Left hindlimb (tissue), 1 donor: ENCODE measurements at regions not wholly inside any gene's neighbourhood (a gene's known extent, or its start where the extent isn't known, plus 50 kb on each side); places are given as distances from the start of the nearest gene placed in this dataset.
"Not testable (repeated sequence)": the region's sequence is repeated elsewhere in the genome, so short reads cannot be mapped to it uniquely, and the experiment has no call there.

Experiments
- DNase-seq: peaks from one replicate; pipeline ENCODE4 v3.0.0-alpha.2; 2018

GRCh38 chr2:66014450-66014849 is 420.5 kb upstream of the MEIS1 start:
- no peak for DNase-seq

DNA sequence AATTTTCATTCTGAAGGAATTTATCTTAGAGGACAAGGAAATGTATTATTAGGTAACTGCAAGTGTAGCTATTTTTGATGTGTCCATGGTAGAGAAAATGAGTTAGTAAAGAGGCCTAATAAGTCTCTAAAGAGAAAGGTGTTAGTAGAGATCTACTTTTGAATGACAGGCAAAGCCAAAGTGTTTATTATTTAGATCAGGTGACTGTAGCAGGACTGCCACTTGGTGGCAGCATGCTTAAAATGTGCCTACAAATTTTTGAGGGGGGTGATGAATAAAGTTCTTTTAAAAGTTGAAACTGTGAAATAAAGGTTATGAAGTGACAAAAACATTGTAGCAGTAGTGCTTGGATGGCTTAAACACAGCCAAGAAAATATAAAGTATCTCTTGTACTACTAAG is 421.5 kb upstream of the MEIS1 start:
- no peak for DNase-seq

DNA sequence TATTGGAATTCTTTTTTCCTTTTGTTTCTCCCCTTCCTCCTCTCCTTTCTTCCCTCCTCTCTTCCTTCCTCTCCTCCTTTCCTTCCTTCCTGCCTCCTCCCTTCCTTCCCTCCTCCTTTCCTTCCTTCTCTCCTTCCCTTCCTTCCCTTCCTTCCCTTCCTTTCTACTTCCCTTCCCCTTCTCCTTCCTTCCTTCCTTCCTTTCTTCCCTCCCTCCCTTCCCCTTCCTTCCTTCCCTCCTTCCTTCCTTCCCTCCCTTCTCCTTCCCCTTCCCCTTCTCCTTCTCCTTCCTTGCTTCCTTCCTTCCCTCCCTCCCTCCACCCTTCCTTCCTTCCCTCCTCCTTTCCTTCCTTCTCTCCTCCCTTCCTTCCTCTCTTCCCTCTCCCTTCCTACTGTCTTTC is 431.0 kb upstream of the MEIS1 start:
- no peak for DNase-seq

GRCh38 chr2:66001538-66001937 is 433.4 kb upstream of the MEIS1 start:
- no peak for DNase-seq

DNA sequence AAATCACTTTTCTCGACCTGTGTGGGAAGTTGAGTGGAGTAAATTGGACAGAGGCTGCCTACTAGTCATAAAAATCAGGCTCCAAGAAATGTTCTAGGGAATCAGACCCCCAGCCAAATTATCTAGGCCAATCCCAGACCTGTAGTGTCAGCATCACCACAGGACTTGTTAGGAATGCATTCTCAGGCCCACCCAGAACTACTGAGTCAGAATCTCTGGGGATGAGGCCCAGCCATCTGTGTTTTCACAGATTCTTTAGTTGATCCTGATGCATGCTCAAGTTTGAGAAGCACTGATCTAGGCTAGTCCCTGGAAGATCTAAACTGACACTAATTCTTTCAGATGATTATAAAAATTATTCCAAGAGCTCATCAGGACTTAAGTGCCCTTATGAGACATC is 434.0 kb upstream of the MEIS1 start:
- DNase-seq = no peak

GRCh38 chr2:65999796-66000195 is 435.1 kb upstream of the MEIS1 start:
- no peak for DNase-seq

- no peak for DNase-seq
Observed at GRCh38 chr2:65999103-65999502, 435.8 kb upstream of the MEIS1 start.

GRCh38 chr2:65997961-65998360 is 437.0 kb upstream of the MEIS1 start:
- DNase-seq = no peak

GRCh38 chr2:65992198-65992554 is 442.7 kb upstream of the MEIS1 start:
- no peak for DNase-seq

- peak; percentile 38 for DNase-seq
Observed at GRCh38 chr2:65991381-65992197, 443.3 kb upstream of the MEIS1 start.

DNA sequence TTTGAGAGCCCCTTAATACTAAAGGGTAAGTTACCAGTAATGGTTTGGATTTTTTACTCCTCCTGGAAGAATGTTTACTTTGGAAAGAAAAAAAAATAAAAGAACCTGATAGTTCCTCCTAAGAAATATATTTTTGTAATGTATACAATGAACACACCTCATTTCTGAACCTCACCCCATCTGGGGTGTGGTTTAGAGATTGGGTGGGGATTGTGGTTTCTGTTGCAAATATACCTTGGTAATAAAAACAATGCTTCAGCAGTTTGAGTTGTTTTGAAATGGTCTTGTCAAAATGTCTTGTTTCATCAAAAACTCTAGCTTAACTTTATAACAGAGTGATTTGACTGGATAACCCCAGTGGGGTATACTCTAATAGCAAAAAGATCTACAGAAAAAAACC is 448.9 kb upstream of the MEIS1 start:
- DNase-seq = no peak

DNA sequence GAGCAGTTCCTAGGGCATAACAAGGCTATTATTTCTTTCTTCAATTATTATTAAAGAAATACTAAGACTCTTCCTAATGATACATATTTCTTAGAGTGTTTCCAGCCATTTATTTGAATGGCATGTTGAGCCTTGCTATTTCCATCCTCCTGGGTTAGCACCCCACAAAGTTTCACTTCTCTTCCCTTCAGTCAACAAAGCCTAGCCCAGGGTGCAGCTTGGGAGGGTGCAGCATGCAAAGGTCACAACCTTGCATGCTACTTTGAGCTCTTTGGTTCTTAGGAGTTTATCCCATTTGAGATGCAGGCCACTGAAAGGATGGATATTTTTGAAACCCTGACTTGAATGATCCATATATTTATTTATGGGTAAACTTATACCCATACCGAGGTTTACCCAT is 454.4 kb upstream of the MEIS1 start:
- DNase-seq = no peak

DNA sequence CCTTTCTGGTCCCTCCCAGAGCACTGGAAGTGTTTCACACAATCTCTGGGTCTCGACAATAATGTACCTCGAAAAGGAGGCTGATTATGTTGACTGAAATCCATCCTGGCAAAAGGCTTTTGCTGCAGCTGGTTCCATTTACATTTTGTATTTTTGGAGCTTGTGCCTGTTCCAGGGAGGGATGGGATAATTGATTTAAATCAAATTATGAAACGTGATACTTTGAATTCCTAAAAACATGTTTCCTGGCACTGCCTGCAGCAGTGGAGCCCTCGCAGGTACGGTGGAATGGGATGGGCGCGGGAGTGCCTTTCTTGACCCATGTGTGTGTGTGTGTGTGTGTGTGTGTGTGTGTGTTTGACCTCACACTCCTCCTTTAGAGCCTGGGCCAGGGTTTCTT is 455.5 kb upstream of the MEIS1 start:
- no peak for DNase-seq

GRCh38 chr2:65974067-65974723 is 460.7 kb upstream of the MEIS1 start:
- DNase-seq = no peak

GRCh38 chr2:65969161-65969560 is 465.8 kb upstream of the MEIS1 start:
- DNase-seq = no peak

- not testable (repeated sequence) for DNase-seq
Observed at GRCh38 chr2:65963303-65963702, 471.6 kb upstream of the MEIS1 start.

DNA sequence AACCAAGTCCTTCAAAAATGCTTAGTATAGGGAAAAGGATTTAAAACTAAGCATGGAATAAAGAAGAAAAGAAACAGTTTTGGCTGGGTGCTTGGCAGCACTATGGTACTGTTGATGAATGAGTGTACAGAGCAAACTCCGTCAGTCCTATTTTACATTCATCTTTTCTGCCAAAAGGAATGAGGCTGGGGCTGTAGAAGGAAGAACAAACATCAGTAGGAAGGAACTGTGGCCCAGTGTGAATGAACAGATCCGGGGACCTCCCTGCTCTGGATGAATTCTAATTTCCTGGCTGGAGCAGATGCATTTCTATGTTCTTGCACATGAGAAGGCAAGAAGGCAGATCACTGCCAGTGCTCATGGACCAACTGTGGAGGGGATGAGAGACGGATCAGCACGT is 474.0 kb upstream of the MEIS1 start:
- no peak for DNase-seq

- DNase-seq = no peak
Observed at GRCh38 chr2:65957886-65958285, 477.0 kb upstream of the MEIS1 start.

DNA sequence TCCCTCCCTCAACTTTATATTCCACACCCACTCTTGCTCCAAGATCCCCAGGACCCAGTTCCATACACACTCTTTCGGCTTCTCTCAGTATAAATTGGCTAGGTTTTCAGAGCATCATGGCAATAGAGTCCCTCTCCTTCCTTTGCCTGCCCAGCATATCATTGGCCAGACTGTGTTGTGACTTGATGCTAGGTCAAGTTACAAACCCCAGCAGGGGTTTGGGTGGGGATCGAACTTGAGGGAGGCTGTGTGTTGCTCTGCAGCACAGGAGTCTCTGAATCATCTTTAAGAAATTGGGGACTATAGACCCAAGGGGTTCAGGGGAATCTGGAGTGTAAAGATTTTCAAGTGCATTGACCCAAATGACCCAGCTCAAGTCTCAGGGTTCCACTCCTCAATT is 477.5 kb upstream of the MEIS1 start:
- no peak for DNase-seq

DNA sequence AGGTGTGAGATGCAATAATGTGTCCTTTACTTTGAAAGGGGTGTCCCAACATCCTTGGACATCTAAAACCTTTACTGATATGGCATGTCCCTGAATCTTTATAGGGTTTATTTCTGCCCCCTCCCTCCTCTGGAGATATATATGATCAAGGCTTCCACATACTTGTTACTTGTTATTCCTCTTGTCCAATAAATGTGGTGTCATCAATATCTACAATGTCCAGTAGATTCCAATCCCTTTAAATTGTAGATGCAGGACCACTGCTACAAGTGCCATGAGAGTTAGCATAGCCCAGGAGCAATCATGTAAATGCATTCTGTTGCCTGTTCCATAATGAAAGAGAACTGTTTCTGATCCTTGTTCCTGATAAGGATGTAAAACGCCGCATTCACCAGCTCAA is 479.7 kb upstream of the MEIS1 start:
- no peak for DNase-seq

- DNase-seq = no peak
Observed at GRCh38 chr2:65952966-65953761, 481.8 kb upstream of the MEIS1 start.

DNA sequence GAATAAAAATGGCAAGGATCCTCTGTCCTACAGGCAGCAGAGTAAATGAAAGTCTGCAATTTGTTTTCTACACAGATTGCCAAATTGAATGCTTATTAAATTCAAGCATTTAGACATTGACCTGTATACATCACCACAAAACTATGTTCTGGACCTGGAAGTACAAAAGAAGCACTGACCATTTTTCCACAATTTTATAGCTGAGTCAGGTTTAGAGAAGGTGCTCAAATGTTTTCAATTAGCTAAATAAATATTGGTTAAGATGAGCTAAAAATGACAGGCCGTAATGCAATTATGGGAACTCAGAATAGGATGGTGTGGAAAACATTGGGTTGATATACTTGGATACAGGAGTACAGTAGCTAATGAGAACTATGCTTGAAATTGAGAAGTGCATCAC is 490.7 kb upstream of the MEIS1 start:
- no peak for DNase-seq

DNA sequence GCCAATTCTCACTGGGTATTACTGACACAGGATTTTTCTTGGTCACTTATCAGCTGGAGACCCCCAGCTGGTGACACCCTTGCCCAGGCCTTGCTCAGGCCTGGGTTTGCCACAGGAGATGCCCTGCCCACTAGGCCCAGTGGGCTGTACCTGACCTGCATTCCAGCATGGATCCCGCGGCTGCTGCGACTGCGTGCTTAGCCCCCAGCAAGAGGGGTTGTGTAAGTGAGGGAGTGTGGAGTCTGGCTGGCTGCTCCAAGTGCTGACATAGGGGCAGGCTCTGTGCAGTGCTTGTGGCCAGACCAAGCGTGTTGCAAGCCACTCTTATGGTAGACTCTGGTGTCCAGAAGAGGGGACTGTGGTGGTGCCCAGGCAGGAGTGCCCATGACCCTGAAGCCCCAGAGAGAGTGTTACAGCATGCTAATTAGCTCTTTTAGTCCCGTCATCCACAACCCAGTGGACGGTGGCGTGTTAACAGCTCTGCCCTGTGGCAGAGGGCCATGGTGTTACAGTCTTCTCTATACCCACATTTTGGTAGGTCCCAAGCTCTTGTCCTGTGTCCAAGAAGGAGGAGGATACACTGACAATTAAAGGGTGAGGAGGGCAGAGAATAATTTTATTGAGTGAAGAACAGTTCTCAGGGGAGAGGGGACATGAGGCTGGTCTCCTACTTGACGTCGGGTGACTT is 491.7 kb upstream of the MEIS1 start:
- no peak for DNase-seq
